Mucosa of descending colon (tissue), 3 donors: ENCODE measurements at regions not wholly inside any gene's neighbourhood (a gene's known extent, or its start where the extent isn't known, plus 50 kb on each side); places are given as distances from the start of the nearest gene placed in this dataset.

ENCODE experiments used
- ATAC-seq: fragments of 200-7000 bp; cut with Tn5 transposase; one replicate; pipeline ENCODE4 v1.9.1; 2020; ENCODE audit warnings: mild to moderate bottlenecking, moderate library complexity
- DNase-seq, 3 donors: peaks; one replicate each; pipeline ENCODE4 v3.0.0-alpha.2; 2020
- H3K36me3 ChIP-seq: fragments of 200-600 bp; one replicate; pipeline ENCODE4 v1.8.0; 2021; ENCODE audit warnings: low read depth, mild to moderate bottlenecking
- H3K4me1 ChIP-seq: fragments of 200-600 bp; one replicate; pipeline ENCODE4 v1.8.0; 2021; ENCODE audit warnings: low read depth, mild to moderate bottlenecking
- H3K4me3 ChIP-seq: fragments of 200-600 bp; one replicate; pipeline ENCODE4 v1.8.0; 2021; ENCODE audit warnings: mild to moderate bottlenecking
- H3K9me3 ChIP-seq: fragments of 200-600 bp; one replicate; pipeline ENCODE4 v1.8.0; 2021; ENCODE audit warnings: mild to moderate bottlenecking
- CTCF ChIP-seq: fragments of 200-600 bp; IDR thresholded peaks from one replicate; pipeline ENCODE4 v1.8.0; 2022; ENCODE audit warnings: antibody characterized with exemption, mild to moderate bottlenecking
- intact Hi-C, 2 donors: fragments of 100-400 bp; cut with DNase I in 1 of 2; cut with micrococcal nuclease in 1 of 2; formaldehyde crosslinking; loops; one replicate each; pipeline versions ENCODE4 v1.11.0 to v1.11.1; 2022; cut with DNase I, micrococcal nuclease
- donor health status: DM: no; HTN: no; CAD: no; lungs with moderate emphysema.
- donor health status: DM: no; HTN: no; CAD: no.
- donor health status: DM: no; HTN: yes; CAD: no.

GRCh38 chr22:49226096-49226495 lies 601.6 kb downstream of the BRD1 start:
- no peak for TF ChIP-seq CTCF
- Histone ChIP-seq H3K4me3 (no peak overlapping the region), H3K4me1 (no peaks in the 10 kb centered on the region), H3K36me3 (no peaks in the 10 kb centered on the region), H3K9me3 (no peaks in the 10 kb centered on the region)
- no peak for ATAC-seq
- DNase-seq = no peak
- intact Hi-C loops = no loop called here

DNA sequence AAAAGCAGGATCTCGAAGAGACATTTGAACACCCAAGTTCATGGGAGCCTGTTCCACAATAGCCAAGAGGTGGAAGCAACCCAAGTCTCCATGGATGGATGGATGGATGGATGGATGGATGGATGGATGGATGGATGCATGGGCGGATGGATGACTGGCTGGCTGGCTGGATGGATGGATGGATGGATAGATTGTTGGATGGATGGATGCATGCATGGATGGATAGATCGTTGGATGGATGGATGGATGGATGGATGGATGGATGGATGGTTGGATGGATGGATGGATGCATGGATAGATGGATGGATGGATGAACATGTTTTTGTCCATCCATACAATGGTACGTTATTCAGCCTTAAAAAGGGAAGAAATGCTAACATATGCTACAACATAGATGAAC lies 603.4 kb downstream of the BRD1 start:
- H3K4me1 ChIP-seq = no peaks in the 10 kb centered on the region
- no peak overlapping the region for H3K4me3 ChIP-seq
- no peaks in the 10 kb centered on the region for H3K9me3 ChIP-seq
- TF ChIP-seq CTCF = no peak
- intact Hi-C loops = no loop called here
- DNase-seq (no peak), ATAC-seq (no peak)
- H3K36me3 ChIP-seq = no peaks in the 10 kb centered on the region

DNA sequence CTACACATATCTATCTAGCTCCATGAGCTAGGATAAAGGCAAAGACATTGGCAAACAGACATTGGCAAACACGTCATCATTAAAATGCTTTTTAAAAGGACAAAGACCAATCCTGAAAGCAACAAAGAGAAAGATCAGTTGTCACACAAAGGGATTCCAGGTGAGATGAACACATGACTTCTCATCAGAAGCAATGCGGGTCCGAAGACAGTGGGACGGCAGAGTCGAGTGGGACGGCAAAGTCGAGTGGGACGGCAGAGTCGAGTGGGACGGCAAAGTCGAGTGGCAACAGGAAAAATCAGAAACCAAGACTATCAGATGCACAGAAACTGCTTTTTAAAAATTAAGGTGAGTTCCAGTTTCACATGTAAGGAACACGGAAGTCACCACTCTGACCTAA lies 609.5 kb downstream of the BRD1 start:
- no peak for TF ChIP-seq CTCF
- DNase-seq (peak in 1 of 3 donors; percentile 22), ATAC-seq (no peak)
- intact Hi-C loops = no loop called here
- Histone ChIP-seq H3K4me1 (no peaks in the 10 kb centered on the region), H3K36me3 (no peaks in the 10 kb centered on the region), H3K4me3 (no peak overlapping the region), H3K9me3 (peaks cover 6% of the 10 kb centered on the region)

- ATAC-seq (no peak), DNase-seq (peak in 1 of 3 donors; percentile 15)
- Histone ChIP-seq H3K4me3 (no peak overlapping the region), H3K9me3 (peaks cover 6% of the 10 kb centered on the region), H3K4me1 (no peaks in the 10 kb centered on the region), H3K36me3 (no peaks in the 10 kb centered on the region)
- intact Hi-C loops = no loop called here
- no peak for TF ChIP-seq CTCF
Measured at GRCh38 chr22:49216579-49216978, 611.1 kb downstream of the BRD1 start.

GRCh38 chr22:49215840-49216239 lies 611.8 kb downstream of the BRD1 start:
- H3K4me3 ChIP-seq = no peak overlapping the region
- TF ChIP-seq CTCF = no peak
- intact Hi-C loops = no loop called here
- H3K9me3 ChIP-seq = peaks cover 6% of the 10 kb centered on the region
- ATAC-seq = no peak
- H3K4me1 ChIP-seq = no peaks in the 10 kb centered on the region
- H3K36me3 ChIP-seq = no peaks in the 10 kb centered on the region
- DNase-seq = no peak

GRCh38 chr22:49214976-49215375 lies 612.7 kb downstream of the BRD1 start:
- ATAC-seq = no peak
- intact Hi-C loops = no loop called here
- peak in 1 of 3 donors; percentile 26 for DNase-seq

More at GRCh38 chr22:49214976-49215375, 612.7 kb downstream of the BRD1 start:
- no peak for TF ChIP-seq CTCF
- no peaks in the 10 kb centered on the region for H3K36me3 ChIP-seq
- no peaks in the 10 kb centered on the region for H3K4me1 ChIP-seq
- no peak overlapping the region for H3K4me3 ChIP-seq
- peaks cover 6% of the 10 kb centered on the region for H3K9me3 ChIP-seq
